ENCODE measurements at regions not wholly inside any gene's neighbourhood (a gene's known extent, or its start where the extent isn't known, plus 50 kb on each side); places are given as distances from the start of the nearest gene placed in this dataset.

GRCh38 chr4:124432500-124432899 is 280.0 kb downstream of the ANKRD50 start:
- TF ChIP-seq EZH2 (optimal IDR thresholded peaks at IDR 0.05; ENCODE audit: low read depth, low read length) (no peak), CTCF (IDR thresholded peaks at IDR 0.05; ENCODE audit: low read length) (no peak), EZH2phosphoT487 (IDR thresholded peaks at IDR 0.05; ENCODE audit: low read length) (no peak)

All from MM.1S (cell line).